ENCODE measurements at regions not wholly inside any gene's neighbourhood (a gene's known extent, or its start where the extent isn't known, plus 50 kb on each side); places are given as distances from the start of the nearest gene placed in this dataset.

DNA sequence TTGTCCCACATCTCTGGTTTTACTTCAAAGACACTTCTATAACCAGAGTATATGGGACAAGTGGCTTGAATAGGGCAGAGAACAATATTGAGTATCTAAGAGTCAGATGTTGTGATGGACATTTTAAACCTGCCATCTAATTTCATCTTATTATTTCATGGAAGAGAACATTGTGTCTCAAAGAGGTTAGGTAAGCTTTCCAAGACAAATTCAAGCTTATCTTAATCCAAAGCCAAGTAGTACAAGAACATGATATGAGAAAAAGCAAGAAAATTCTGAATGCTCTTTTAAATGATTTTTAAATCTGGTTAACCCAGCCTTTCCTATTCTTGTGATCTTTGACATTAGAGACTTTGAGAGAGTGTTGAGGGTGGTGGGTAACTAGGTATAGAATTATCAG lies 65.3 kb upstream of the ZNF804B start (continued):
- TF ChIP-seq, protein P1, sequence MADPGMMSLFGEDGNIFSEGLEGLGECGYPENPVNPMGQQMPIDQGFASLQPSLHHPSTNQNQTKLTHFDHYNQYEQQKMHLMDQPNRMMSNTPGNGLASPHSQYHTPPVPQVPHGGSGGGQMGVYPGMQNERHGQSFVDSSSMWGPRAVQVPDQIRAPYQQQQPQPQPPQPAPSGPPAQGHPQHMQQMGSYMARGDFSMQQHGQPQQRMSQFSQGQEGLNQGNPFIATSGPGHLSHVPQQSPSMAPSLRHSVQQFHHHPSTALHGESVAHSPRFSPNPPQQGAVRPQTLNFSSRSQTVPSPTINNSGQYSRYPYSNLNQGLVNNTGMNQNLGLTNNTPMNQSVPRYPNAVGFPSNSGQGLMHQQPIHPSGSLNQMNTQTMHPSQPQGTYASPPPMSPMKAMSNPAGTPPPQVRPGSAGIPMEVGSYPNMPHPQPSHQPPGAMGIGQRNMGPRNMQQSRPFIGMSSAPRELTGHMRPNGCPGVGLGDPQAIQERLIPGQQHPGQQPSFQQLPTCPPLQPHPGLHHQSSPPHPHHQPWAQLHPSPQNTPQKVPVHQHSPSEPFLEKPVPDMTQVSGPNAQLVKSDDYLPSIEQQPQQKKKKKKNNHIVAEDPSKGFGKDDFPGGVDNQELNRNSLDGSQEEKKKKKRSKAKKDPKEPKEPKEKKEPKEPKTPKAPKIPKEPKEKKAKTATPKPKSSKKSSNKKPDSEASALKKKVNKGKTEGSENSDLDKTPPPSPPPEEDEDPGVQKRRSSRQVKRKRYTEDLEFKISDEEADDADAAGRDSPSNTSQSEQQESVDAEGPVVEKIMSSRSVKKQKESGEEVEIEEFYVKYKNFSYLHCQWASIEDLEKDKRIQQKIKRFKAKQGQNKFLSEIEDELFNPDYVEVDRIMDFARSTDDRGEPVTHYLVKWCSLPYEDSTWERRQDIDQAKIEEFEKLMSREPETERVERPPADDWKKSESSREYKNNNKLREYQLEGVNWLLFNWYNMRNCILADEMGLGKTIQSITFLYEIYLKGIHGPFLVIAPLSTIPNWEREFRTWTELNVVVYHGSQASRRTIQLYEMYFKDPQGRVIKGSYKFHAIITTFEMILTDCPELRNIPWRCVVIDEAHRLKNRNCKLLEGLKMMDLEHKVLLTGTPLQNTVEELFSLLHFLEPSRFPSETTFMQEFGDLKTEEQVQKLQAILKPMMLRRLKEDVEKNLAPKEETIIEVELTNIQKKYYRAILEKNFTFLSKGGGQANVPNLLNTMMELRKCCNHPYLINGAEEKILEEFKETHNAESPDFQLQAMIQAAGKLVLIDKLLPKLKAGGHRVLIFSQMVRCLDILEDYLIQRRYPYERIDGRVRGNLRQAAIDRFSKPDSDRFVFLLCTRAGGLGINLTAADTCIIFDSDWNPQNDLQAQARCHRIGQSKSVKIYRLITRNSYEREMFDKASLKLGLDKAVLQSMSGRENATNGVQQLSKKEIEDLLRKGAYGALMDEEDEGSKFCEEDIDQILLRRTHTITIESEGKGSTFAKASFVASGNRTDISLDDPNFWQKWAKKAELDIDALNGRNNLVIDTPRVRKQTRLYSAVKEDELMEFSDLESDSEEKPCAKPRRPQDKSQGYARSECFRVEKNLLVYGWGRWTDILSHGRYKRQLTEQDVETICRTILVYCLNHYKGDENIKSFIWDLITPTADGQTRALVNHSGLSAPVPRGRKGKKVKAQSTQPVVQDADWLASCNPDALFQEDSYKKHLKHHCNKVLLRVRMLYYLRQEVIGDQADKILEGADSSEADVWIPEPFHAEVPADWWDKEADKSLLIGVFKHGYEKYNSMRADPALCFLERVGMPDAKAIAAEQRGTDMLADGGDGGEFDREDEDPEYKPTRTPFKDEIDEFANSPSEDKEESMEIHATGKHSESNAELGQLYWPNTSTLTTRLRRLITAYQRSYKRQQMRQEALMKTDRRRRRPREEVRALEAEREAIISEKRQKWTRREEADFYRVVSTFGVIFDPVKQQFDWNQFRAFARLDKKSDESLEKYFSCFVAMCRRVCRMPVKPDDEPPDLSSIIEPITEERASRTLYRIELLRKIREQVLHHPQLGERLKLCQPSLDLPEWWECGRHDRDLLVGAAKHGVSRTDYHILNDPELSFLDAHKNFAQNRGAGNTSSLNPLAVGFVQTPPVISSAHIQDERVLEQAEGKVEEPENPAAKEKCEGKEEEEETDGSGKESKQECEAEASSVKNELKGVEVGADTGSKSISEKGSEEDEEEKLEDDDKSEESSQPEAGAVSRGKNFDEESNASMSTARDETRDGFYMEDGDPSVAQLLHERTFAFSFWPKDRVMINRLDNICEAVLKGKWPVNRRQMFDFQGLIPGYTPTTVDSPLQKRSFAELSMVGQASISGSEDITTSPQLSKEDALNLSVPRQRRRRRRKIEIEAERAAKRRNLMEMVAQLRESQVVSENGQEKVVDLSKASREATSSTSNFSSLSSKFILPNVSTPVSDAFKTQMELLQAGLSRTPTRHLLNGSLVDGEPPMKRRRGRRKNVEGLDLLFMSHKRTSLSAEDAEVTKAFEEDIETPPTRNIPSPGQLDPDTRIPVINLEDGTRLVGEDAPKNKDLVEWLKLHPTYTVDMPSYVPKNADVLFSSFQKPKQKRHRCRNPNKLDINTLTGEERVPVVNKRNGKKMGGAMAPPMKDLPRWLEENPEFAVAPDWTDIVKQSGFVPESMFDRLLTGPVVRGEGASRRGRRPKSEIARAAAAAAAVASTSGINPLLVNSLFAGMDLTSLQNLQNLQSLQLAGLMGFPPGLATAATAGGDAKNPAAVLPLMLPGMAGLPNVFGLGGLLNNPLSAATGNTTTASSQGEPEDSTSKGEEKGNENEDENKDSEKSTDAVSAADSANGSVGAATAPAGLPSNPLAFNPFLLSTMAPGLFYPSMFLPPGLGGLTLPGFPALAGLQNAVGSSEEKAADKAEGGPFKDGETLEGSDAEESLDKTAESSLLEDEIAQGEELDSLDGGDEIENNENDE (IDR thresholded peaks at IDR 0.05; ENCODE audit: insufficient replicate concordance, low read length): no peak
- TF ChIP-seq TEAD4 (IDR thresholded peaks at IDR 0.05; ENCODE audit: low read depth, low read length) (no peak), PHF8 (conservative IDR thresholded peaks at IDR 0.05; ENCODE audit: low read depth, low read length) (no peak), EP300 (IDR thresholded peaks at IDR 0.05; ENCODE audit: borderline replicate concordance in 1 of 2, low read depth in 2 of 2, low read length in 2 of 2) (no peak)
- TF ChIP-seq, protein P2, sequence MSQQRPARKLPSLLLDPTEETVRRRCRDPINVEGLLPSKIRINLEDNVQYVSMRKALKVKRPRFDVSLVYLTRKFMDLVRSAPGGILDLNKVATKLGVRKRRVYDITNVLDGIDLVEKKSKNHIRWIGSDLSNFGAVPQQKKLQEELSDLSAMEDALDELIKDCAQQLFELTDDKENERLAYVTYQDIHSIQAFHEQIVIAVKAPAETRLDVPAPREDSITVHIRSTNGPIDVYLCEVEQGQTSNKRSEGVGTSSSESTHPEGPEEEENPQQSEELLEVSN (IDR thresholded peaks at IDR 0.05): no peak
